Panc1 (cell line): ENCODE measurements at regions not wholly inside any gene's neighbourhood (a gene's known extent, or its start where the extent isn't known, plus 50 kb on each side); places are given as distances from the start of the nearest gene placed in this dataset.

Experiments used
- ATAC-seq: fragments of 200-7000 bp; cut with Tn5 transposase; 2 replicates; pipeline ENCODE4 v1.9.1; 2020; ENCODE audit warnings: mild to moderate bottlenecking, moderate library complexity
- BruUV-seq: library from RNA; stranded (reverse); fragments of 400-500 nt; replicated peaks from 2 replicates; lab custom pipeline; 2021; lab: Mats Ljungman, UMichigan
- CTCF ChIA-PET: fragments of 300-600 bp; sonication (Branson Sonifier 250); formaldehyde crosslinking; loops from one replicate; lab custom pipeline; 2022; ENCODE audit warnings: antibody characterized with exemption; lab: Charles Lee
- POLR2A ChIA-PET: fragments of 300-600 bp; sonication (Branson Sonifier 250); formaldehyde crosslinking; loops from one replicate; lab custom pipeline; 2022; ENCODE audit warnings: antibody characterized with exemption; lab: Charles Lee
- DNase-seq: peaks from one replicate; pipeline ENCODE4 v3.0.0-alpha.2; 2010; ENCODE audit warnings: low read depth, low spot score
- H3K27ac ChIP-seq: 2 replicates; pipeline ENCODE4 v1.5.1; 2011; ENCODE audit warnings: mild to moderate bottlenecking, low read length, inconsistent platforms
- H3K27me3 ChIP-seq: fragments of 200-500 bp; sonication (Bioruptor generic); 2 replicates; pipeline ENCODE4 v1.6.0; 2014; ENCODE audit warnings: low read length, inconsistent platforms; ENCODE audit not compliant: control insufficient read depth, insufficient read depth
- H3K36me3 ChIP-seq: fragments of 200-500 bp; sonication (Bioruptor generic); 2 replicates; pipeline ENCODE4 v1.5.1; 2014; ENCODE audit warnings: inconsistent platforms, mild to moderate bottlenecking, low read length, moderate library complexity; ENCODE audit not compliant: control insufficient read depth, insufficient read depth
- H3K4me1 ChIP-seq: 2 replicates; pipeline ENCODE4 v1.5.1; 2011; ENCODE audit warnings: inconsistent platforms, mild to moderate bottlenecking, low read length, moderate library complexity; ENCODE audit not compliant: control insufficient read depth, insufficient read depth
- H3K4me3 ChIP-seq, 2 experiments: 2 replicates each; pipeline ENCODE4 v1.5.1; 2011 to 2012; ENCODE audit warnings: low read depth in 2 of 2, low read length in 2 of 2, mild to moderate bottlenecking in 2 of 2, inconsistent platforms in 1 of 2, moderate library complexity in 1 of 2
- H3K9me3 ChIP-seq: fragments of 200-500 bp; sonication (Bioruptor generic); 2 replicates; pipeline ENCODE4 v1.5.1; 2014; ENCODE audit warnings: low read depth, mild to moderate bottlenecking, inconsistent platforms, low read length, moderate library complexity; ENCODE audit not compliant: control insufficient read depth, insufficient read depth
- POLR2AphosphoS5 ChIP-seq: IDR thresholded peaks from 2 replicates; pipeline ENCODE4 v1.6.1; 2012; ENCODE audit warnings: mild to moderate bottlenecking, low read depth, low read length, moderate library complexity
- SIN3A ChIP-seq: IDR thresholded peaks from 2 replicates; pipeline ENCODE4 v1.6.1; 2012; ENCODE audit warnings: low read depth, mild to moderate bottlenecking, low read length, moderate library complexity, borderline replicate concordance; ENCODE audit not compliant: insufficient read depth
- in situ Hi-C: cut with HindIII; loops from 2 replicates; pipeline ENCODE4 v1.10.0; 2016; ENCODE audit warnings: low sequenced_read_pairs, low pct_unique_long_range_greater_than_20kb
- intact Hi-C: fragments of 100-400 bp; cut with micrococcal nuclease; formaldehyde crosslinking; loops from one replicate; pipeline ENCODE4 v1.10.0; 2022; ENCODE audit not compliant: unreplicated experiment
- TF ChIP-seq, protein P1 (sequence below), 2 experiments: IDR thresholded peaks; 2 replicates each; pipeline ENCODE4 v1.6.1; 2011 to 2012; ENCODE audit warnings: low read depth in 2 of 2, control low read depth in 1 of 2, low read length in 1 of 2, mild to moderate bottlenecking in 1 of 2, moderate library complexity in 1 of 2; ENCODE audit not compliant: insufficient read depth in 1 of 2
- TF ChIP-seq, protein P2 (sequence below): fragments of 450-650 bp; IDR thresholded peaks from 2 replicates; pipeline ENCODE4 v1.5.1; 2017; ENCODE audit warnings: mild to moderate bottlenecking

DNA sequence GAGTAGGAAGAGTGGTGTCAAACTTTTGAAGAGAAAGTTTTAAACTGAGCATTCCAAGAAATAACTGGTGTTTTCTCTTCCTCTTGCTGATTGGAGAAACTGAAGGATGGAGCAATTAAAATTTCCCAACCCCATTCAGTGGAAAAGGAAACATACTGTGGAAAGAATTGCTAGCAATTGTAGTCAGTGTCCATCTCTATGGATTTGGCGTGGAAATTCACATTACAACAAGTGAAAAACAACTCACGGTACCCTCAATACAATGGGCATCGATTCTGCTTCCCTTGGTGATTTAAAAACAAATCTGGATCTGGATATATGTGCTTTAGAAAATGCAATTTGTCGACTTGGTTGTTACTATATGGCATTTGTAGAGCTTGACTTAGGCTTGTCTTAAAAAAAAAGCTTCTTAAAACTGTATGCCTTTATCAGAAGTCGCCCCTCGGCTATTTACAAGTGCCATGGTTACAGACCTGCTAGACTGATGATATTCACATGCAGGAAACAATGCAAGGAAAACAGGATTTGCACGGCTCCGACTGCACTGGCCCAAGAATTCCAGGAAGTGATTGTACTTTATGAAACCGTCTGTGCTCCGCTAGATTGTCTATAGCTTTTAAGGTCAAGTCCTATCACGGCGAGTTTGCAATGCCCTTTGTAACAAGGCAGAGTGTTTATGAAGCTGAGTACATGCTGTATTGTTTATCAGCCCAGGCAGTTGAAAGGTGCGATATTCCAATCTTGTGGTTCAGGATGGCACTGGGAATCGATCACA is 131.7 kb upstream of the PHACTR1 start:
- no peak for DNase-seq
- BruUV-seq, result no TSS peak

DNA sequence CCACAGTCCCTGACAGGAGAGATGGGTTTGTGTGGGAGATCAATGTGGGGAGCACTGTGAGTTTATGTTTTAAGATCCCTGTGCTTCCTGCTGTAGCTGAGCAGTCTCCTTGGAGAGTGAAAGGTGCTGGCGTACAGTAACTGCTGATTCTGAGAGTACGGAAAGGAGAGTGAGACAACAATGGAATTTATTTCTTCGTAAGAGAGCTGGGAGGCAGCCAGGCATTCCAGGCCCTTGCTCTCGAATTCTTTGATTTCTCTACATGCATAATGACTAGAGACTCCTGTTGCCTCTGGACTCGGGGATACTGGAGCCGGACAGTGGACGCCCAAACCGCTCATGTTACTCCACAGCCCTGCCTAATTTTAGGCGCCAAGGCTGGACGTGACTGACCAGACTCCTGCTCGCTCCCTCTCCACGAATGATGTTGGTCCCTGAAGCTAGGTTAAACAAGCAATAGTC is 131.0 kb upstream of the PHACTR1 start:
- TF ChIP-seq POLR2AphosphoS5 (no peak), SIN3A (no peak)
- TF ChIP-seq, protein P1, sequence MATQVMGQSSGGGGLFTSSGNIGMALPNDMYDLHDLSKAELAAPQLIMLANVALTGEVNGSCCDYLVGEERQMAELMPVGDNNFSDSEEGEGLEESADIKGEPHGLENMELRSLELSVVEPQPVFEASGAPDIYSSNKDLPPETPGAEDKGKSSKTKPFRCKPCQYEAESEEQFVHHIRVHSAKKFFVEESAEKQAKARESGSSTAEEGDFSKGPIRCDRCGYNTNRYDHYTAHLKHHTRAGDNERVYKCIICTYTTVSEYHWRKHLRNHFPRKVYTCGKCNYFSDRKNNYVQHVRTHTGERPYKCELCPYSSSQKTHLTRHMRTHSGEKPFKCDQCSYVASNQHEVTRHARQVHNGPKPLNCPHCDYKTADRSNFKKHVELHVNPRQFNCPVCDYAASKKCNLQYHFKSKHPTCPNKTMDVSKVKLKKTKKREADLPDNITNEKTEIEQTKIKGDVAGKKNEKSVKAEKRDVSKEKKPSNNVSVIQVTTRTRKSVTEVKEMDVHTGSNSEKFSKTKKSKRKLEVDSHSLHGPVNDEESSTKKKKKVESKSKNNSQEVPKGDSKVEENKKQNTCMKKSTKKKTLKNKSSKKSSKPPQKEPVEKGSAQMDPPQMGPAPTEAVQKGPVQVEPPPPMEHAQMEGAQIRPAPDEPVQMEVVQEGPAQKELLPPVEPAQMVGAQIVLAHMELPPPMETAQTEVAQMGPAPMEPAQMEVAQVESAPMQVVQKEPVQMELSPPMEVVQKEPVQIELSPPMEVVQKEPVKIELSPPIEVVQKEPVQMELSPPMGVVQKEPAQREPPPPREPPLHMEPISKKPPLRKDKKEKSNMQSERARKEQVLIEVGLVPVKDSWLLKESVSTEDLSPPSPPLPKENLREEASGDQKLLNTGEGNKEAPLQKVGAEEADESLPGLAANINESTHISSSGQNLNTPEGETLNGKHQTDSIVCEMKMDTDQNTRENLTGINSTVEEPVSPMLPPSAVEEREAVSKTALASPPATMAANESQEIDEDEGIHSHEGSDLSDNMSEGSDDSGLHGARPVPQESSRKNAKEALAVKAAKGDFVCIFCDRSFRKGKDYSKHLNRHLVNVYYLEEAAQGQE (IDR thresholded peaks at IDR 0.05; ENCODE audit: insufficient read depth in 1 of 2, low read depth in 2 of 2, low read length in 1 of 2), result no peak
- TF ChIP-seq, protein P2, sequence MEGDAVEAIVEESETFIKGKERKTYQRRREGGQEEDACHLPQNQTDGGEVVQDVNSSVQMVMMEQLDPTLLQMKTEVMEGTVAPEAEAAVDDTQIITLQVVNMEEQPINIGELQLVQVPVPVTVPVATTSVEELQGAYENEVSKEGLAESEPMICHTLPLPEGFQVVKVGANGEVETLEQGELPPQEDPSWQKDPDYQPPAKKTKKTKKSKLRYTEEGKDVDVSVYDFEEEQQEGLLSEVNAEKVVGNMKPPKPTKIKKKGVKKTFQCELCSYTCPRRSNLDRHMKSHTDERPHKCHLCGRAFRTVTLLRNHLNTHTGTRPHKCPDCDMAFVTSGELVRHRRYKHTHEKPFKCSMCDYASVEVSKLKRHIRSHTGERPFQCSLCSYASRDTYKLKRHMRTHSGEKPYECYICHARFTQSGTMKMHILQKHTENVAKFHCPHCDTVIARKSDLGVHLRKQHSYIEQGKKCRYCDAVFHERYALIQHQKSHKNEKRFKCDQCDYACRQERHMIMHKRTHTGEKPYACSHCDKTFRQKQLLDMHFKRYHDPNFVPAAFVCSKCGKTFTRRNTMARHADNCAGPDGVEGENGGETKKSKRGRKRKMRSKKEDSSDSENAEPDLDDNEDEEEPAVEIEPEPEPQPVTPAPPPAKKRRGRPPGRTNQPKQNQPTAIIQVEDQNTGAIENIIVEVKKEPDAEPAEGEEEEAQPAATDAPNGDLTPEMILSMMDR, result no peak
- no peaks in the 10 kb centered on the region for H3K27me3 ChIP-seq
- H3K36me3 ChIP-seq, result no peaks in the 10 kb centered on the region
- CTCF ChIA-PET, result no interaction called here
- no peak overlapping the region for H3K4me3 ChIP-seq
- ATAC-seq (no peak), DNase-seq (no peak)
- H3K27ac ChIP-seq, result peak overlapping the region; percentile 19; the same call in 1 of the 2 replicates
- no peaks in the 10 kb centered on the region for H3K4me1 ChIP-seq
- POLR2A ChIA-PET, result no interaction called here
- H3K9me3 ChIP-seq, result no peaks in the 10 kb centered on the region
- in situ Hi-C loops, result no loop called here
- intact Hi-C loops, result no loop called here
- no TSS peak for BruUV-seq

More for the DNA sequence above, 131.7 kb upstream of the PHACTR1 start:
- Histone ChIP-seq H3K27me3 (no peaks in the 10 kb centered on the region), H3K4me1 (no peaks in the 10 kb centered on the region), H3K9me3 (no peaks in the 10 kb centered on the region), H3K4me3 (no peak overlapping the region), H3K27ac (no peak overlapping the region; the same call in 1 of the 2 replicates), H3K36me3 (no peaks in the 10 kb centered on the region)
- in situ Hi-C loops (no loop called here), intact Hi-C loops (no loop called here)
- no peak for ATAC-seq
- ChIA-PET CTCF (no interaction called here), POLR2A (no interaction called here)
- TF ChIP-seq, protein P1 (IDR thresholded peaks at IDR 0.05; ENCODE audit: insufficient read depth in 1 of 2, low read depth in 2 of 2, low read length in 1 of 2), result no peak
